AML-193 (cell line): ENCODE measurements at regions not wholly inside any gene's neighbourhood (a gene's known extent, or its start where the extent isn't known, plus 50 kb on each side); places are given as distances from the start of the nearest gene placed in this dataset.
"Not testable (repeated sequence)": the region's sequence is repeated elsewhere in the genome, so short reads cannot be mapped to it uniquely, and the experiment has no call there.

Experiments used
- DNase-seq, 2 experiments: peaks; one replicate each; lab custom pipeline; 2025; lab: John Stamatoyannopoulos, UW

- no peak for DNase-seq
These were observed 375.6 kb upstream of the C11orf87 start for GRCh38 chr11:109046284-109046992.

GRCh38 chr11:109048098-109048497 lies 373.9 kb upstream of the C11orf87 start:
- no peak for DNase-seq

- DNase-seq: no peak
These were observed 370.8 kb upstream of the C11orf87 start for GRCh38 chr11:109051200-109051599.

GRCh38 chr11:109059402-109059801 lies 362.6 kb upstream of the C11orf87 start:
- no peak for DNase-seq

- DNase-seq: no peak
These were observed 360.6 kb upstream of the C11orf87 start for GRCh38 chr11:109061394-109061793.

- DNase-seq: no peak
These were observed 359.5 kb upstream of the C11orf87 start for GRCh38 chr11:109062445-109062844.

GRCh38 chr11:109062871-109063270 lies 359.1 kb upstream of the C11orf87 start:
- no peak for DNase-seq

GRCh38 chr11:109064618-109065311 lies 357.2 kb upstream of the C11orf87 start:
- not testable (repeated sequence) for DNase-seq

GRCh38 chr11:109071262-109071661 lies 350.7 kb upstream of the C11orf87 start:
- DNase-seq: no peak

GRCh38 chr11:109071712-109072524 lies 350.1 kb upstream of the C11orf87 start:
- no peak for DNase-seq

- no peak for DNase-seq
These were observed 348.8 kb upstream of the C11orf87 start for GRCh38 chr11:109073032-109073822.

- DNase-seq: no peak
These were observed 346.0 kb upstream of the C11orf87 start for GRCh38 chr11:109075976-109076375.

GRCh38 chr11:109076870-109077269 lies 345.1 kb upstream of the C11orf87 start:
- no peak for DNase-seq

- no peak for DNase-seq
These were observed 344.6 kb upstream of the C11orf87 start for GRCh38 chr11:109077291-109077920.

GRCh38 chr11:109085708-109086373 lies 336.1 kb upstream of the C11orf87 start:
- no peak for DNase-seq

GRCh38 chr11:109086931-109087330 lies 335.1 kb upstream of the C11orf87 start:
- no peak for DNase-seq

- peak; percentile 12 to 15 for DNase-seq
These were observed 333.9 kb upstream of the C11orf87 start for GRCh38 chr11:109088086-109088485.

GRCh38 chr11:109089144-109089543 lies 332.8 kb upstream of the C11orf87 start:
- no peak for DNase-seq

- no peak for DNase-seq
These were observed 328.6 kb upstream of the C11orf87 start for GRCh38 chr11:109093354-109093753.

- DNase-seq: no peak
These were observed 325.7 kb upstream of the C11orf87 start for GRCh38 chr11:109096266-109096665.
